H1 (cell line): ENCODE measurements at regions not wholly inside any gene's neighbourhood (a gene's known extent, or its start where the extent isn't known, plus 50 kb on each side); places are given as distances from the start of the nearest gene placed in this dataset.

Source experiments
- CTCF ChIA-PET: fragments of 300-600 bp; sonication (Branson Sonifier 250); formaldehyde crosslinking; loops from one replicate; lab custom pipeline; 2021; ENCODE audit not compliant: partially characterized antibody; lab: Charles Lee
- POLR2A ChIA-PET: fragments of 300-600 bp; sonication (Branson Sonifier 250); formaldehyde crosslinking; loops from one replicate; lab custom pipeline; 2021; ENCODE audit warnings: inconsistent platforms; ENCODE audit not compliant: partially characterized antibody; lab: Charles Lee
- DNase-seq, 2 experiments: peaks; one replicate each; pipeline versions ENCODE4 v3.0.0 to v3.0.0-alpha.2; 2010 to 2022; ENCODE audit warnings: low spot score in 2 of 2, low read depth in 1 of 2, mixed read lengths in 1 of 2
- FAIRE-seq: peaks from 2 replicates; lab custom pipeline; 2011; peaks lifted over from hg19 to GRCh38; lab: Jason Lieb, UNC
- H2AFZ ChIP-seq: 2 replicates; pipeline ENCODE4 v1.8.1; 2012; ENCODE audit warnings: low read length, inconsistent platforms
- H2AK5ac ChIP-seq: 2 replicates; pipeline ENCODE4 v1.6.1; 2013; ENCODE audit warnings: low read depth, low read length
- H2BK120ac ChIP-seq: replicated peaks from 2 replicates; pipeline ENCODE3; 2013; ENCODE audit warnings: low read depth, low read length, inconsistent platforms
- H2BK12ac ChIP-seq: 2 replicates; pipeline ENCODE4 v1.6.1; 2013; ENCODE audit warnings: low read depth, low read length
- H2BK15ac ChIP-seq: 2 replicates; pipeline ENCODE4 v1.6.1; 2013; ENCODE audit warnings: low read length
- H2BK20ac ChIP-seq: 2 replicates; pipeline ENCODE4 v1.6.1; 2013; ENCODE audit warnings: low read length
- H2BK5ac ChIP-seq: 2 replicates; pipeline ENCODE4 v1.6.1; 2013; ENCODE audit warnings: low read depth, low read length
- H3K14ac ChIP-seq: 2 replicates; pipeline ENCODE4 v1.6.1; 2013; ENCODE audit warnings: inconsistent platforms; ENCODE audit not compliant: insufficient read length
- H3K18ac ChIP-seq: 2 replicates; pipeline ENCODE4 v1.6.1; 2013; ENCODE audit warnings: low read length; ENCODE audit errors: extremely low read depth
- H3K23ac ChIP-seq: 2 replicates; pipeline ENCODE4 v1.6.1; 2013; ENCODE audit warnings: inconsistent platforms; ENCODE audit not compliant: insufficient read length
- H3K23me2 ChIP-seq: 2 replicates; pipeline ENCODE4 v1.6.1; 2013; ENCODE audit warnings: low read depth, low read length
- H3K27ac ChIP-seq: 2 replicates; pipeline ENCODE4 v1.6.1; 2011; ENCODE audit warnings: low read depth, low read length, inconsistent platforms
- H3K27me3 ChIP-seq, 4 experiments: replicated peaks in 1 of 4; 1 replicate in 1 of 4; 2 replicates in 3 of 4; pipeline versions ENCODE4 v1.6.1 to v1.8.1; 2011 to 2013; ENCODE audit warnings: low read length in 3 of 4, mild to moderate bottlenecking in 3 of 4, inconsistent platforms in 2 of 4, mixed read lengths in 2 of 4, moderate library complexity in 1 of 4; ENCODE audit not compliant: control insufficient read depth in 3 of 4, insufficient read depth in 3 of 4; ENCODE audit errors: extremely low read depth in 1 of 4
- H3K36me3 ChIP-seq, 4 experiments: 2 replicates each; pipeline versions ENCODE4 v1.6.1 to v1.8.1; 2011 to 2013; ENCODE audit warnings: mild to moderate bottlenecking in 4 of 4, low read length in 3 of 4, moderate library complexity in 2 of 4, control low read depth in 1 of 4, inconsistent platforms in 1 of 4; ENCODE audit not compliant: insufficient read depth in 4 of 4, control insufficient read depth in 2 of 4
- H3K4ac ChIP-seq: replicated peaks from 2 replicates; pipeline ENCODE3; 2013; ENCODE audit warnings: low read length, low read depth, mixed read lengths, inconsistent platforms; ENCODE audit not compliant: insufficient read length
- H3K4me1 ChIP-seq, 4 experiments: replicated peaks in 1 of 4; 1 replicate in 1 of 4; 2 replicates in 3 of 4; pipeline versions ENCODE4 v1.6.1 to v1.8.1; 2011 to 2013; ENCODE audit warnings: low read length in 3 of 4, inconsistent platforms in 2 of 4, mixed read lengths in 1 of 4; ENCODE audit not compliant: insufficient read depth in 4 of 4, control insufficient read depth in 3 of 4
- H3K4me2 ChIP-seq, 2 experiments: 2 replicates each; pipeline versions ENCODE4 v1.6.1 to v1.8.1; 2011 to 2013; ENCODE audit warnings: low read depth in 2 of 2, low read length in 2 of 2, control low read depth in 1 of 2, inconsistent platforms in 1 of 2, mild to moderate bottlenecking in 1 of 2; ENCODE audit not compliant: insufficient read depth in 1 of 2
- H3K4me3 ChIP-seq, 4 experiments: fragments of 200-600, 300-600 bp in 1 of 4; sonication (generic), shearing (Covaris generic), sonication (Bioruptor Twin) in 1 of 4; 2 replicates each; pipeline versions ENCODE4 v1.5.1 to v1.8.1; 2011 to 2016; ENCODE audit warnings: low read length in 4 of 4, low read depth in 3 of 4, control low read depth in 2 of 4, inconsistent platforms in 2 of 4, mild to moderate bottlenecking in 2 of 4, mixed read lengths in 1 of 4, moderate library complexity in 1 of 4; ENCODE audit not compliant: insufficient read depth in 2 of 4; ENCODE audit errors: extremely low read depth in 1 of 4
- H3K56ac ChIP-seq: replicated peaks from 2 replicates; pipeline ENCODE3; 2013; ENCODE audit warnings: low read depth, mild to moderate bottlenecking, mixed read lengths, low read length, inconsistent platforms; ENCODE audit not compliant: insufficient read length
- H3K79me1 ChIP-seq: 2 replicates; pipeline ENCODE4 v1.6.1; 2013; ENCODE audit warnings: low read depth, low read length, control low read depth
- H3K79me2 ChIP-seq, 2 experiments: 2 replicates each; pipeline versions ENCODE4 v1.6.1 to v1.8.1; 2012 to 2013; ENCODE audit warnings: low read length in 2 of 2, mild to moderate bottlenecking in 2 of 2, inconsistent platforms in 1 of 2; ENCODE audit not compliant: insufficient read depth in 2 of 2, control insufficient read depth in 1 of 2
- H3K9ac ChIP-seq, 4 experiments: replicated peaks in 1 of 4; 1 replicate in 1 of 4; 2 replicates in 3 of 4; pipeline versions ENCODE4 v1.6.1 to v1.8.1; 2011 to 2013; ENCODE audit warnings: low read depth in 3 of 4, low read length in 3 of 4, control low read depth in 2 of 4, mild to moderate bottlenecking in 2 of 4, moderate library complexity in 2 of 4, inconsistent platforms in 1 of 4; ENCODE audit errors: extremely low read depth in 1 of 4
- H3K9me3 ChIP-seq, 2 experiments: 2 replicates each; pipeline versions ENCODE4 v1.6.1 to v1.8.1; 2012 to 2013; ENCODE audit warnings: mild to moderate bottlenecking in 2 of 2, moderate library complexity in 2 of 2, control low read depth in 1 of 2, inconsistent platforms in 1 of 2, low read depth in 1 of 2, low read length in 1 of 2, mixed read lengths in 1 of 2; ENCODE audit not compliant: insufficient read depth in 2 of 2
- H4K20me1 ChIP-seq, 2 experiments: replicated peaks in 1 of 2; 2 replicates each; pipeline versions ENCODE3 to v1.8.1; 2011 to 2013; ENCODE audit warnings: inconsistent platforms in 2 of 2, low read length in 2 of 2, mild to moderate bottlenecking in 1 of 2; ENCODE audit not compliant: insufficient read depth in 2 of 2, control insufficient read depth in 1 of 2
- H4K5ac ChIP-seq: 2 replicates; pipeline ENCODE4 v1.6.1; 2013; ENCODE audit warnings: low read length, low read depth, mixed read lengths, inconsistent platforms; ENCODE audit not compliant: insufficient read length
- H4K8ac ChIP-seq: 2 replicates; pipeline ENCODE4 v1.8.0; 2013; ENCODE audit warnings: mild to moderate bottlenecking, moderate library complexity, low read length, inconsistent platforms; ENCODE audit not compliant: insufficient read depth; ENCODE audit errors: extremely low read depth
- H4K91ac ChIP-seq: replicated peaks from 2 replicates; pipeline ENCODE3; 2013; ENCODE audit warnings: low read length, mixed read lengths, inconsistent platforms; ENCODE audit not compliant: insufficient read length
- CTBP2 ChIP-seq: IDR thresholded peaks from 2 replicates; pipeline ENCODE4 v1.7.0; 2011; ENCODE audit warnings: borderline replicate concordance, mild to moderate bottlenecking, moderate library complexity, mixed read lengths, low read length; ENCODE audit not compliant: insufficient read depth, insufficient read length
- EGR1 ChIP-seq: IDR thresholded peaks from 2 replicates; pipeline ENCODE4 v1.6.1; 2011; ENCODE audit warnings: low read depth, low read length, borderline replicate concordance
- GABPA ChIP-seq: IDR thresholded peaks from 2 replicates; pipeline ENCODE4 v1.6.1; 2011; ENCODE audit warnings: mild to moderate bottlenecking, low read length, moderate library complexity, borderline replicate concordance; ENCODE audit not compliant: insufficient read depth
- SIN3A ChIP-seq, 2 experiments: IDR thresholded peaks in 1 of 2; conservative IDR thresholded peaks in 1 of 2; 2 replicates each; pipeline ENCODE4 v1.6.1; 2011 to 2012; ENCODE audit warnings: low read length in 2 of 2, improper control_type of control experiment in 1 of 2, low read depth in 1 of 2, mild to moderate bottlenecking in 1 of 2
- TAF1 ChIP-seq: IDR thresholded peaks from 2 replicates; pipeline ENCODE4 v1.6.1; 2011; ENCODE audit warnings: mild to moderate bottlenecking, low read depth, low read length
- WGBS, 2 experiments: shearing (Covaris generic) in 1 of 2; methylation state at CpG; one replicate each; pipeline versions ENCODE4 v1.1.6 to v1.1.7; 2013 to 2015; ENCODE audit warnings: low lambda C conversion rate in 2 of 2, mixed read lengths in 2 of 2, inconsistent platforms in 1 of 2, low coverage in 1 of 2, missing lambda C conversion rate in 1 of 2; ENCODE audit not compliant: insufficient replicate concordance in 2 of 2, insufficient coverage in 1 of 2, insufficient read length in 1 of 2; ENCODE audit errors: extremely low coverage in 1 of 2, missing lambda C conversion rate in 1 of 2; 5-methylcytosine and 5-hydroxymethylcytosine counted together

DNA sequence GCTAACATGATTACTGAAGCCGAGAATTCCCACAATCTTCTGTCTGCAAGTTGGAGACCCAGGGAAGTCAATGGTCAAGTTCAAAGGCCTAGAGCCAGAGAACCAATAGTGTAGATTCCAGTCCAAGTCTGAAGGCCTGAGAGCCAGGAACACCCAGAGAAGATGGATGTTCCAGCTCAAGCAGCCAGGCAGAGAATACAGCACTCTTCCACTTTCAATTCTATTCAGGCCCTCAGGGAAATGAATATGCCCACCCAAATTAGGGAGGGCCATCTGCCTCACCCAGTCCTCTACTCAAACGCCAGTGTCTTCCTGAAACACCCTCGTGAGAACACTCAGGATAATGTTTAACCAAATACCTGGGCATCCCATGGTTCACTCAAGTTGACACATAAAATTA lies 123.5 kb downstream of the THBS2 start:
- CTCF ChIA-PET = no interaction called here
- Histone ChIP-seq H2BK12ac (no peak overlapping the region), H2BK15ac (no peak overlapping the region), H3K23ac (no peak overlapping the region), H3K4me3 (no peak overlapping the region), H3K36me3 (no peaks in the 10 kb centered on the region), H4K91ac (no peak overlapping the region), H3K79me1 (no peaks in the 10 kb centered on the region), H2BK5ac (no peak overlapping the region), H2BK20ac (no peak overlapping the region), H3K23me2 (no peaks in the 10 kb centered on the region), H3K27me3 (no peaks in the 10 kb centered on the region), H2AK5ac (no peak overlapping the region), H3K56ac (no peak overlapping the region), H3K79me2 (no peaks in the 10 kb centered on the region), H4K20me1 (no peaks in the 10 kb centered on the region), H3K4me1 (peaks cover 0 to 5% (median 2%) of the 10 kb centered on the region in 4 experiments; a peak in 2 of 7 replicates), H2BK120ac (no peak overlapping the region), H3K4ac (no peak overlapping the region), H4K8ac (no peak overlapping the region), H3K14ac (no peak overlapping the region), H3K9ac (no peak overlapping the region), H3K18ac (no peak overlapping the region), H2AFZ (no peak overlapping the region), H3K27ac (no peak overlapping the region), H4K5ac (no peak overlapping the region), H3K4me2 (no peak overlapping the region), H3K9me3 (no peaks in the 10 kb centered on the region)
- 92% methylated on average over 3 of the region's 3 CpGs; no CpG with 5 or more reads in 1 of the 2 experiments for WGBS, 2 experiments
- DNase-seq (no peak), FAIRE-seq (no peak)
- POLR2A ChIA-PET = no interaction called here
- TF ChIP-seq CTBP2 = no peak
- no peak for TF ChIP-seq SIN3A (conservative IDR thresholded peaks at IDR 0.05 in 1 of 2, IDR thresholded peaks at IDR 0.05 in 1 of 2; ENCODE audit: low read depth in 1 of 2, low read length in 2 of 2)
- no peak for TF ChIP-seq TAF1
- TF ChIP-seq GABPA = no peak
- no peak for TF ChIP-seq EGR1
